HG02763 (cell line): ENCODE measurements at regions not wholly inside any gene's neighbourhood (a gene's known extent, or its start where the extent isn't known, plus 50 kb on each side); places are given as distances from the start of the nearest gene placed in this dataset.
"Not testable (repeated sequence)": the region's sequence is repeated elsewhere in the genome, so short reads cannot be mapped to it uniquely, and the experiment has no call there.

ENCODE experiments used
- ATAC-seq: cut with Tn5 transposase; IDR thresholded peaks from one replicate; pipeline ENCODE4 v1.9.1; 2021; ENCODE audit warnings: mild to moderate bottlenecking, moderate library complexity; ENCODE audit not compliant: unreplicated experiment

- ATAC-seq, result no peak
Observed at GRCh38 chr12:28689398-28690175, 459.5 kb upstream of the FAR2 start.

DNA sequence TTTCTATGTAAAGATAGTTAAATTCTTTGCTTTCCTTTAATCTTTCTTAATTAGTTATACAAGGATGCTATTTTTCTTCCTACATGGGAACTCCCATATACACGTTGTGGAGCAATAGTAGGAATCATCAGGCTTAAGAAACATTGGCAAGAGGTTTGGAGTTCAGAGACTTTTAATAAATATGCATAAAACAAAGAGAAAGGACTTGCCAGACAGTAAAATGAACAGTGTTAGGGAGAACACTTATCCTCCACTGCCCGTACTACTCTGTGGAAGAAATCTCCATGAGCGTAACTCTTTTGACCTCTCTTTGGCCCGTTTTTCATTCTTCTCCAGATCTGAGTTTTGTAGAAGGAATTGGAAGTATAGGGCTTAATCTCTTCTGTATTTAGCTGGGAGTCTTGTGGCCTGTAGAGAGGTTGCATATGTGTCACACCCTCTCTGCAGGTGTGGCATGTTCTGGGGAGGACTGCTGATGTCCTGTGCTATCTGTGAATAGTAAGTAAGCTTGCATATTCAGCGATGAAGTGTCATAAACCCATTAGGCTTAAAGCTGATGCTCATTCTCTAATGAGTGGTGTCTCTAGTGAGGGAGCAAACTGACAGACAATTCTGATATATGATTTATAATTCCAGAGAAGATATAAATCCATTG is 455.4 kb upstream of the FAR2 start:
- ATAC-seq, result no peak

GRCh38 chr12:28698553-28698952 is 450.5 kb upstream of the FAR2 start:
- no peak for ATAC-seq

GRCh38 chr12:28699029-28699428 is 450.0 kb upstream of the FAR2 start:
- ATAC-seq, result no peak

DNA sequence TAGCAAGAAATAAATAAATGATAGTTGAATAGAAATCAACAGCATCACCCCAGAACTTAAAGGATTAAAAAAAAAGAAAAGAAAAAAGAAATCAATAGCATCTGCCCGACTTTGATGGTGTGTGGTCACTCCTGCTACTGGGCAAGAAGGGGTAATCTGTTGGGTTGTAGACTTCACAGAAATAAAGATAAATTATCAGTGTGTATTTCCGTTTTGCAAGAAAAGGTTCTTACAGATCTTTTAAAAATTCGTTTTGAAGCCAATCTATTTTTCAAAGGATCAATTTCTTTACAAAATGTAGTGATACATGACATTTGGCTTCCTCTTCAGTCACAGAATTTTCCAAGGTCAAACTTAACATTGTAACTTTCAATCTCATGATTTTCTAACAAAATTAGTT is 448.9 kb upstream of the FAR2 start:
- no peak for ATAC-seq

GRCh38 chr12:28704477-28705169 is 444.5 kb upstream of the FAR2 start:
- no peak for ATAC-seq

GRCh38 chr12:28708918-28709371 is 440.1 kb upstream of the FAR2 start:
- no peak for ATAC-seq

DNA sequence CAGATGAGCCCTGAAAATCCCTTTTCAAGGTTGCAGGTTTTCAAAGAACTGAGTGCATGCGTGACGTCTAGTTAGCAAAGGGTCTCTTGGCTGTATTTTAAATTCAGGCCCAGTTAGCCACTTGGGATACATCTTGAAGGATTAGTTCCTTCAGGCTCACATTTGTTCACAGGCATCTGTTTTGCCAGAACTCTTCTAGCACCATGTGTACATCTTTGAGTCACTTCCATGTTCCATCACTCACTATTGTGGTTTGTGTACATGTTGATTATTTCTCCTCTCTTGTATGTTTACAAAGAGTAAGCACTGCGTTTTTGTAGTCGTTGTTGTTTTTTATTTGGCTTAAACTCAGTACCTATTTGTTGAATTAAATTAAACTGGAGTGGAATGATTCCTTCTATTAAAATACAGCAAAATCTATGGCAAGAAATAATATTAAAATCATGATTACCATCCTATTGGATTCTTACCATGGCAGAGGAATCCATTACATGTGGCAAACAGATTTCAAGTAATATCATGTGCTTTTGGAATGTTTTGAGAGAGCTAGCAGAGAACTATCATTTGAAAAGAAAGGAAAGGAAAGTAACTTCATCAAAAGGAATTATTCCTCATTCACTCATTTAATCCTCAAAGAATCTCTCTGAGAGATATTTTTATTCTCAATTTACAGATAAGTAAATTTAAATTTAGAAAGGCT is 438.9 kb upstream of the FAR2 start:
- no peak for ATAC-seq

DNA sequence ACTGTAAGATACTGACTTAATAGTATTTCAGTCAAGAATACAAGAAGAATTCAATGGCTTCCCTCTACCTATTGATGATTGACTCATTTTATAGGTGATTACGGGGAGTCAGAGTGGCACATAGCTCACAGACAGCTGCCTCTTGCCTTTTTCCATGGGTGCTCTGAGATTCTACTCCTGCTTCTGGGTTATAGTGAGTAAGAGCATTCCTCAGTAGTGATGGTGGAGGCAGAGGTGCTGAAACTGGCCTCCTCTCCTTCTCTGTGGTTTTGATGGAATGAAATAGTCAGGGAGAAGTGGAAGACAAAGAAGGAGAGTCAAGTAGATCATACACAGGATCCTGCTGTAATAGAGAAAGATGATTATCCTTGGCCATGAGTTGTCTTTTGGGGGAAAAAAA is 438.2 kb upstream of the FAR2 start:
- ATAC-seq, result no peak

GRCh38 chr12:28711421-28711820 is 437.7 kb upstream of the FAR2 start:
- ATAC-seq, result no peak

DNA sequence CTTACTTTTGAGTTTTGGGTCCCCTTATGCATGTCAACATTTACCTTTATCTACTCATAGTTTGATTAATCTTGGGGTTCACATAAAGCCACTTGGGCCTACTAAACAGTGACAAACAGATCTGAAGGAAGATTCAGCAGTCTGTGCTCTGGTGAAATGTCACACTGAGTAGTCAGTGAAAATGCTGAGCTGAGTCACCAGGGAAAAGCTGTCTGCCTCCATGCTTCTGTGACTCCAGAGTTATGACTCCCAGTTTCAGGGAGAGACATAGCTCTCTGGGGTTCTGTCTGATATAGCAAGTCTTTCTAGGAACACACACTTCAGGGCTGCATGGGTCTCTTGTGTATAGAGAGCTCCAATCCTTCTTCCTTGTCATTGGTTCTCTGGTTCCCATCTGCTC is 406.3 kb upstream of the FAR2 start:
- ATAC-seq, result no peak

GRCh38 chr12:28746734-28747325 is 402.2 kb upstream of the FAR2 start:
- no peak for ATAC-seq

DNA sequence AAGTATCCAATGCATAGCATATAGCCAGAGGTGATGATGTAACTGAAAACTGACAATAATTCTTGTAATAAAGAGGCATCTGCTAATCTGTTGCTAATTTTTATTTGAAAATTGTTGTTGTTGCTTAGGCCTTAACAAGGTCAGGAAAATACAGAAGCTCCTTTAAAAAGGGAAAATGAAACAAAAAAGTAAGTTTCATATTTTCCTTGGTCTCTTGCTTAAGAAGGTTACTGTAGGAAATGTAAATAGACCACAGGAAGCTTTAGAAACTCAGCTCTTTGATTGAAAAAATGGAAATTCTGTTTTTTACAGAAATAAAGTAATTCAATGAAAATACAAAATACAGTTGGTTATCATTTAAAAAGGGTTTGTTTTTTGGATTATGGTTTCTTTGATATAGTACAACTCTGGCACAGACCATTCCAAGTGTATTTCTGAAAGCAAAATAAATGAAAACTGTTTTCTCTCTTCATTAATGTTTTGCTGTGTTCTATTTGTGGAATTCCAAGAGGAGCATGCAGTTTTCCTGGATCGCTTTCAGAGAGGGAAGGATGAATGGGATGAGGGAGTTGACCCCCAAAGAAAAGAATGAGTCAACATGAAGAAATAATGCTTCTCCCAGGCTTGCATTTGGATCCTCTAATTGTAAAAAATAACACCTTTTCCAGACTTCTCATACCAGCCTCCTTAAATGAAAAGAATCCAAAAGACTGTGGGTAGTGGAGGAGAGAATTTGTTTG is 398.0 kb upstream of the FAR2 start:
- no peak for ATAC-seq

GRCh38 chr12:28755027-28755426 is 394.1 kb upstream of the FAR2 start:
- no peak for ATAC-seq

DNA sequence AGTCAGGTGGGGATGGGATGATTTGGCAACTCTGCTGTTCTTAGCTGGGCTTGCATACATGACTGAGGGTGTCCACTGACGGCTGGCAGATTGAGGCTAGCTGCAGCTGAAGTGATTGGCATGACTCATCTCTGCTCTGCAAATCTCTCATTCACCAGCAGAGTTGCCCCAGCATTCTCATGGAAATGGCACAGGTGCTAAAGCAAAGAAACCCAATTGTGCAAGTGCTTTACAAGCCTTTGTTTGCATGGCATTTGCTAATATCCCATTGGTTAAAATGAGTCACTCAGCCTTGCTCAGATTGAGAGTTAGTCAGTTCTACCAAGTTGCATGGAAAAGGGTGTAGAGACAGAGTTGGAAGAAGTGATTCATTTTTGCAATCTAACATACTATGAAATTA is 389.7 kb upstream of the FAR2 start:
- ATAC-seq, result no peak

GRCh38 chr12:28760040-28760903 is 388.8 kb upstream of the FAR2 start:
- not testable (repeated sequence) for ATAC-seq

DNA sequence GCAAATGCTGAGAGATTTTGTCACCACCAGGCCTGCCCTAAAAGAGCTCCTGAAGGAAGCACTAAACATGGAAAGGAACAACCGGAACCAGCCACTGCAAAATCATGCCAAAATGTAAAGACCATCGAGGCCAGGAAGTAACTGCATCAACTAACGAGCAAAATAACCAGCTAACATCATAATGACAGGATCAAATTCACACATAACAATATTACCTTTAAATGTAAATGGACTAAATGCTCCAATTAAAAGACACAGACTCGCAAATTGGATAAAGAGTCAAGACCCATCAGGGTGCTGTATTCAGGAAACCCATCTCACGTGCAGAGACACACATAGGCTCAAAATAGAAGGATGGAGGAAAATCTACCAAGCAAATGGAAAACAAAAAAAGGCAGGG is 387.2 kb upstream of the FAR2 start:
- ATAC-seq, result not testable (repeated sequence)

- no peak for ATAC-seq
Observed at GRCh38 chr12:28766398-28766797, 382.7 kb upstream of the FAR2 start.

DNA sequence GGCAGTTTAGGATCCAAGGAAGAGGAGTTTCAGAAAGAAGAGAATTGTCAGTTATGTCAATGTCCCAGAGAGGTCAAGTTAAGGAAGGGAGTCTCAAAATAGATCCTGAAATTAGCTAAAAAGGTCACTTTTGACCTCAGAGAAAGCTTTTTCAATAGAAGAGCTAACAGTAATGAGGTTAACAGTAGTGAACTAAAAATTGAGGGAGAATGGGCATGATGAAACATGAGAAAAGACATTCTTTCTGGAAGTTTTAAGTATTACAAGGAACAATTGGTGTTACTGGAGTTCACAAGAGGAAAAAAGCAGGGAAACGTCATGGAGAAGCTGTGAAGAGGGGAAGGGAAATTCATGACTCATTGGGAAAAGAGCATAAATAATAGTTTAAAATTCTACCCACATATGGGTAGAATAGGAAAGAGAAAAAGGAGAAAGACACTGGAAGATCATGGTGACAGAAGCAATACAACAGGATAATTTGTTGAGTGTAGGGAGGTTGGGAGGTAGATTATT is 381.2 kb upstream of the FAR2 start:
- no peak for ATAC-seq
